NCI-H2227 (cell line): ENCODE measurements at regions not wholly inside any gene's neighbourhood (a gene's known extent, or its start where the extent isn't known, plus 50 kb on each side); places are given as distances from the start of the nearest gene placed in this dataset.
"Not testable (repeated sequence)": the region's sequence is repeated elsewhere in the genome, so short reads cannot be mapped to it uniquely, and the experiment has no call there.

Experiments used
- DNase-seq: peaks from one replicate; lab custom pipeline; 2025; ENCODE audit not compliant: unreplicated experiment; lab: John Stamatoyannopoulos, UW

DNA sequence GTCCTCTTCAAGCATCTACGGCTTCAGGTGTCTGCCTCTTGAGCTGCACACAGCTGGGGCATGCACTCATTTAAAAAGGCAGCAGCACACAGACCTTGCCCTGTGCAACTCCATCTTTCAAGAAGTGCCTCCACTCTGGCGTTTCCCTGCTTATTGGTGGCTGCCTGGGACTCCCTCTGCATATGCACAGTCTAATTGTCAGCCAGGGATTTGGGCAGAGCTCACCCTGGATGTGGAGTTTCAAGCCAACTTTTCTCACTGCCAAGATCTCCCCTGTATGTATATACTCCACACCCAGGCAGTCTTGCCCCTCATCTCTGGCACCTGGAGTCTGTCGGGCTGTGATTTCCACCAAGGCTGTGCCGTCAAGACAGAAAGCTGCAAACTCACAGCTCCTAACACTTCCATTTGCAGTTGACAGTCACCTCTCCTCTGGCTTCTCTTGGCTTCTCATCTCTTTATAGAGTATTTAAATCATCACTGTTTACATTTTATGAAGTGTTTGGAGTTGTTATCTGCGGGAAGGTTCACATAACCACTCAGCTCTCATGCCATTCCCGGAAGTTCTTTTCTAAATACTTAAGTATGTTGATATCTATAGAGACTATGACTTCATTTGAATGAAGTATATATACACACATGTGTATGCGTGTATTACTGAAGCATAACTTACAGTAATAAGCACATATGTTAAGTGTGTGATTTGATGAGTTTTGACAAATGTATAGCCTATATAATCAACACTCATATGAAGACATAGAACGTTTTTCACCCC is 128.2 kb downstream of the NPIPB11 start:
- not testable (repeated sequence) for DNase-seq

- DNase-seq: not testable (repeated sequence)
These were observed 130.1 kb downstream of the NPIPB11 start for GRCh38 chr16:29276446-29276845.

GRCh38 chr16:29274055-29275035 is 132.2 kb downstream of the NPIPB11 start:
- DNase-seq: not testable (repeated sequence)

GRCh38 chr16:29273298-29274054 is 133.0 kb downstream of the NPIPB11 start:
- not testable (repeated sequence) for DNase-seq

GRCh38 chr16:29271721-29272675 is 134.5 kb downstream of the NPIPB11 start:
- DNase-seq: not testable (repeated sequence)

DNA sequence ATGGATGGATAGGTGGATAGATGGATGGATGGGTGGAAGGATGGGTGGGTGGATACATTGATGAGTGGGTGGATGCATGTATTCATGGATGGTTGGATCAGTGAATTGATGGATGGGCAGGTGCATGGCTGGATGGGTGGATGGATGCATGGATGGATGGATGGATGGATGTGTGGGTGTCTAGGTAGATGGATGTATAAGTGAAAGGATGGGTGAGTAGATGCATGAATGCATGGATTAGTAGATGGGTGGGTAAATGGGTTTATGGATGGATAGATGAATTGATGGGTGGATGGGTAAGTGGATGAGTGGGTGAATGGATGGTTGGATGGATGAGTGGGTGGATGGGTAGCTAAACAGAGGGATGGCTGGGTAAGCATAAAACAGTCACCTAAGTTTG is 135.6 kb downstream of the NPIPB11 start:
- not testable (repeated sequence) for DNase-seq

- DNase-seq: not testable (repeated sequence)
These were observed 136.5 kb downstream of the NPIPB11 start for GRCh38 chr16:29270033-29270432.

DNA sequence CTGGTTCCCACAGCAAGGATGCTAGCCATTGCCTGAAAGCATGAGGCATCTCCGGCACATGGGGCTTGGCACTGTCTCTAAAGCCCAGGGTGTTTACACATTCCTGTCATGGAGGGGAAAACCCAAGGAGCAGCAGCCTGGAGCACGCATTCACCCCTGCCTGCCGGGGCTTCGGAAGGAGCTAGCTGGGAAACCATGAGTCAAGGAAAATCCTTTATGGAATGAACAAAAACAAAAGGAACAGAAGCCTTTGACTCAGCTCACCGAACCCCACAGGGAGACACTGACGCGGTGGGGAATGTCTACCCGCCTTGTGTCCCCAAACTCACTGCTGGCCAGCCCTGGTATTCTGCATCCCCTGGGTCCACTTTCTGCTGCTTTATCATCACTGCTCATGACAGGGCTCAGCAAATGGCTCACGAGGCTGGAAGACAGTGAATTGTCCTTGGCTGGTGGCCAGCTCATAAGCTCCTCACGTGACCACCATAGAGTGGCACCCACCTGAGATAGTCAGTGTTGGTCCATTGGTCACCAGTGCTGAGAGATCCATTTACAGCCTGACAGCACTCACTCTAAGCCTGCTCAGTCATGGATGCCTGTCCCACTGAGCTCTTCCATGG is 137.2 kb downstream of the NPIPB11 start:
- DNase-seq: not testable (repeated sequence)

DNA sequence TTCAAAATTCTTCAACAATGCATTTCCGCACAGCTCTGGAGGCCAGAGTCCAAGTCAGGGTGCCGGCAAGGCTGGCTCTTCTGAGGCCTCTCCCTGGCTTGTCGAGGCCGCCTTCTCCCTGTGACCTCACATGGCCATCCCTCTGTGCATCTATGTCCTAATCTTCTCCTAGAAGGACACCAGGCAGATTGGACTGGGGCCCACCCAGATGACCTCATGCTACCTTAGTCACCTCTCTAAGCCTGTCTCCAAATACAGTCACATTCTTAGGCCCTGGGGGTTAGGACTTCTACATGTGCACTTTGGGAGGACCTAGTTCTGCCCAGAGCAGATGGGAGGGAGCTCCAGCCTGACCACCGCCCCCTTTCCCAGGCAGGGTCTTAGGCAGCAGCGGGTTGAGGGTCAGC is 137.7 kb downstream of the NPIPB11 start:
- not testable (repeated sequence) for DNase-seq

GRCh38 chr16:29268348-29268747 is 138.2 kb downstream of the NPIPB11 start:
- DNase-seq: not testable (repeated sequence)

- DNase-seq: not testable (repeated sequence)
These were observed 138.6 kb downstream of the NPIPB11 start for GRCh38 chr16:29267891-29268290.

DNA sequence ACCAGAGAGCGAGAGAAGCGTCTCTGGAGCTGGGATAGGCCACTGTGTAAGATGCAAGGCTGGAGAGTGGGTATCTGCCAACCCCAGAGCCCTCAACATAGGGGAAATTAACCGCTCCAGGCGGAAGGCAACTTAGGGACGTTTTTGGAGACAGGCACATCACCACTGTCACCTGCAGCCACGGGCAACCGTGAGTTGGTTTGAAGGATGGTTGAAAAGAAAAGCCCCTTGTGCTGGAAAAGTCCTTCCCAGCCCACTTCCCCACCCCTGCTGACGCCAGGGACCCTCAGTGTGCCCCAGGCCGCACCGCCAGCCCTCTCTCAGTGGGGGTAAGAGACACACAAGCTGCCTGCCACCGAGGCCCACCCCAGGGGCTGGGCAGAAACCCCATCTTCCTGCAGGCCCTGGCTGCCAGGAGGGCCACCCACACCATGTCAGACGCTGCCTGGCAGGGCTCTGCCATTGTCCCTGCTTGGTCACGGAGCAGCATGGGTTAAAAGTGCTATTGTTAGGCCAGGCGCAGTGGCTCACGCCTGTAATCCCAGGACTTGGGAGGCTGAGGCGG is 139.4 kb downstream of the NPIPB11 start:
- not testable (repeated sequence) for DNase-seq

GRCh38 chr16:29266612-29267011 is 139.9 kb downstream of the NPIPB11 start:
- DNase-seq: not testable (repeated sequence)

DNA sequence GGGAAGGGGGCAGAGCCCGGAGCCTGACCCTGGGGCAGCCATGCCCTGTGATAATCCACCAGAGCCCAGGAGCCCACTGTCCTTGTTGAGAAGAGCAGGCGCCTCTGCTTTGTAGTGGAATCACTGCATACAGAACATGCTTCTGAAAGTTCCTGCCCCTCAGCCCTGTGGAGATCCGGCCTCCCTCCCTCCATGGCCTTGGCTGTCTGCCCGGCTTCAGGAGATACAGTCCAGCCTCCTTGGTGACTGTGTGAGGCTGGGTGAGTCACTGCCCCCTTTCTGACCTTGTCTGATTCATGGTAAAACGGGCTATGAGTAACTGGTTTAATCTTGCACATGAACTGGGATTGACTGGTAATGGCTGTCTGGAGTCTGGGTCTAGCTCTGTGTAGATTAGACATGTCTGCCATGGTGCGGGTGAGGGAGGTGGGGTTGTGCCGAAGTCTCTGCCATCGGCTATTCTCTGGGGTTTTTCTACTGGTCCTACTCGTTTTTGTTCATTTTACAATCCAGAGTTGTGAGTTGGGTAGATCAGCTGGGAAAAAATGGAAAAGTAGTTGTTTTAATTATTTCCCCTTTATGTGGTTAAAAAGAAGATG is 141.2 kb downstream of the NPIPB11 start:
- not testable (repeated sequence) for DNase-seq

DNA sequence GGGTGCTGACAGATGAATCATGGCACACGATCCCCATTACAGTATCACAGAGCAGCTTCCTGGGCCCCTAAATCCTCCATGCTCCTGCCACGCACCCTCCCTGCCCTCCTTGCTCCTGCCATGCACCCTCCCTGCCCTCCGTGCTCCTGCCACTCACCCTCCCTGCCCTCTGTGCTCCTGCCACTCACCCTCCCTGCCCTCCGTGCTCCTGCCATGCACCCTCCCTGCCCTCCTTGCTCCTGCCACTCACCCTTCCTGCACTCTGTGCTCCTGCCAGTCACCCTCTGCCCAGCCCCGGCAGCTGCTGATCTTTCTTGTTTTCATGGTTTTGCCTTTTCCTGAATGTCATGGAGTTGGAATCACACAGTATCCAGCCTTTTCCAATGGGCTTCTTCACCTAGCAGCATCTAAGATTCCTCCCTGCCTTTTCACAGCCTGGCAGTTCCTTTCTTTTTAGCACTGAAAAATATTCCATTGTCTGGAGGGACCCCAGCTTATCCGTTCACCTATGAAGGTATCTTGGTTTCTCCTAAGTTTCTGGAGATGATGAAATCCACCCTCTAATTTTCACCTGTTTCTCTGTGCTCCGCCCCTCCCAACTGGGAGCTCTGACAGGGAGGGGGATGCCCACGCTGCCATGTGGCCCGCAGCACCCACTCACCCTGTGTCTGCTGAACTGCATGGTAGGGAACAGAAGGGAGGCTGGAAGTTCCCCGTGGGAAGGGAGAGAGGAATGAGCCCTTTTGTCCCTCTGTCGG is 142.3 kb downstream of the NPIPB11 start:
- DNase-seq: not testable (repeated sequence)

GRCh38 chr16:29262725-29263124 is 143.8 kb downstream of the NPIPB11 start:
- not testable (repeated sequence) for DNase-seq

GRCh38 chr16:29261427-29262248 is 144.9 kb downstream of the NPIPB11 start:
- not testable (repeated sequence) for DNase-seq
